ENCODE measurements at regions not wholly inside any gene's neighbourhood (a gene's known extent, or its start where the extent isn't known, plus 50 kb on each side); places are given as distances from the start of the nearest gene placed in this dataset.

GRCh38 chr2:5794012-5794411, 101.8 kb downstream of the SOX11 start:
- H2AFZ ChIP-seq (ENCODE audit: low read depth, low read length): no peak overlapping the region
- H4K20me1 ChIP-seq (ENCODE audit: insufficient read depth): no peaks in the 10 kb centered on the region
- no peak overlapping the region for H3K4me3 ChIP-seq (ENCODE audit: low read length)
- H3K36me3 ChIP-seq (ENCODE audit: insufficient read depth, low read length): no peaks in the 10 kb centered on the region
- no peaks in the 10 kb centered on the region for H3K27me3 ChIP-seq (ENCODE audit: insufficient read depth, low read depth, low read length)
- H3K4me2 ChIP-seq (ENCODE audit: low read length): no peak overlapping the region
- TF ChIP-seq MXI1 (conservative IDR thresholded peaks at IDR 0.05; ENCODE audit: poor library complexity, severe bottlenecking): no peak
- H3K9me3 ChIP-seq (ENCODE audit: low read length): peaks cover 4% of the 10 kb centered on the region
- no peaks in the 10 kb centered on the region for H3K79me2 ChIP-seq (replicated peaks; ENCODE audit: insufficient read depth, low read length)
- H3K9ac ChIP-seq (ENCODE audit: low read length): no peak overlapping the region
- H3F3A ChIP-seq (ENCODE audit: insufficient read depth, low read length, poor library complexity, severe bottlenecking): no peaks in the 10 kb centered on the region
- H3K9me2 ChIP-seq (ENCODE audit: insufficient read depth, low read length): no peaks in the 10 kb centered on the region
- H3K27ac ChIP-seq (ENCODE audit: low read length): no peak overlapping the region

GRCh38 chr2:5798084-5798483, 105.9 kb downstream of the SOX11 start:
- Histone ChIP-seq H2AFZ (ENCODE audit: low read depth, low read length) (no peak overlapping the region), H3K4me2 (ENCODE audit: low read length) (no peak overlapping the region), H3K4me3 (ENCODE audit: low read length) (no peak overlapping the region), H3K9me3 (ENCODE audit: low read length) (peaks cover 6% of the 10 kb centered on the region), H3K79me2 (replicated peaks; ENCODE audit: insufficient read depth, low read length) (no peaks in the 10 kb centered on the region), H3K27ac (ENCODE audit: low read length) (no peak overlapping the region), H3K9ac (ENCODE audit: low read length) (no peak overlapping the region), H4K20me1 (ENCODE audit: insufficient read depth) (no peaks in the 10 kb centered on the region), H3K27me3 (ENCODE audit: insufficient read depth, low read depth, low read length) (no peaks in the 10 kb centered on the region), H3F3A (ENCODE audit: insufficient read depth, low read length, poor library complexity, severe bottlenecking) (no peaks in the 10 kb centered on the region), H3K36me3 (ENCODE audit: insufficient read depth, low read length) (no peaks in the 10 kb centered on the region), H3K9me2 (ENCODE audit: insufficient read depth, low read length) (no peaks in the 10 kb centered on the region)
- no peak for TF ChIP-seq EP300 (conservative IDR thresholded peaks at IDR 0.05; ENCODE audit: poor library complexity, severe bottlenecking)

- Histone ChIP-seq H3F3A (ENCODE audit: insufficient read depth, low read length, poor library complexity, severe bottlenecking) (no peaks in the 10 kb centered on the region), H3K9me2 (ENCODE audit: insufficient read depth, low read length) (no peaks in the 10 kb centered on the region), H3K9me3 (ENCODE audit: low read length) (peaks cover 6% of the 10 kb centered on the region), H3K4me2 (ENCODE audit: low read length) (no peak overlapping the region), H3K9ac (ENCODE audit: low read length) (no peak overlapping the region), H2AFZ (ENCODE audit: low read depth, low read length) (no peak overlapping the region), H3K27me3 (ENCODE audit: insufficient read depth, low read depth, low read length) (no peaks in the 10 kb centered on the region), H3K79me2 (replicated peaks; ENCODE audit: insufficient read depth, low read length) (no peaks in the 10 kb centered on the region), H4K20me1 (ENCODE audit: insufficient read depth) (no peaks in the 10 kb centered on the region), H3K27ac (ENCODE audit: low read length) (no peak overlapping the region), H3K36me3 (ENCODE audit: insufficient read depth, low read length) (no peaks in the 10 kb centered on the region), H3K4me3 (ENCODE audit: low read length) (no peak overlapping the region)
- TF ChIP-seq REST (IDR thresholded peaks at IDR 0.05; ENCODE audit: borderline replicate concordance) (no peak), EZH2 (IDR thresholded peaks at IDR 0.05; ENCODE audit: borderline replicate concordance, insufficient read depth, low read length, poor library complexity, severe bottlenecking) (no peak), TAF1 (IDR thresholded peaks at IDR 0.05; ENCODE audit: low read depth) (no peak), MXI1 (conservative IDR thresholded peaks at IDR 0.05; ENCODE audit: poor library complexity, severe bottlenecking) (no peak), RAD21 (conservative IDR thresholded peaks at IDR 0.05) (no peak), POLR2AphosphoS5 (IDR thresholded peaks at IDR 0.05) (no peak), CTCF (IDR thresholded peaks at IDR 0.05; ENCODE audit: poor library complexity, severe bottlenecking) (no peak), EP300 (conservative IDR thresholded peaks at IDR 0.05; ENCODE audit: poor library complexity, severe bottlenecking) (no peak), SMC3 (conservative IDR thresholded peaks at IDR 0.05; ENCODE audit: poor library complexity) (no peak)
Observed at GRCh38 chr2:5799348-5799747, 107.2 kb downstream of the SOX11 start.

Measured in neural cell (in vitro differentiated cells).